Body of pancreas (tissue), 4 donors: ENCODE measurements at regions not wholly inside any gene's neighbourhood (a gene's known extent, or its start where the extent isn't known, plus 50 kb on each side); places are given as distances from the start of the nearest gene placed in this dataset.
"Not testable (repeated sequence)": the region's sequence is repeated elsewhere in the genome, so short reads cannot be mapped to it uniquely, and the experiment has no call there.

Source experiments
- ATAC-seq: fragments of 150-250 bp; one replicate; pipeline ENCODE4 v1.9.1; 2016
- DNase-seq, 4 donors: peaks; one replicate each; pipeline ENCODE4 v3.0.0-alpha.2; 2019
- H3K27ac ChIP-seq, 4 donors: fragments of 200-600 bp; sonication (generic); 1 replicate in 3 of 4; 2 replicates in 1 of 4; pipeline versions ENCODE4 v1.5.1 to v1.6.1; 2016 to 2019; ENCODE audit warnings: mild to moderate bottlenecking in 1 of 4, mixed read lengths in 1 of 4, moderate library complexity in 1 of 4
- H3K27me3 ChIP-seq, 2 donors: fragments of 200-600 bp; sonication (generic); one replicate each; pipeline ENCODE4 v1.6.0; 2016; ENCODE audit warnings: mild to moderate bottlenecking in 1 of 2
- H3K36me3 ChIP-seq, 2 donors: fragments of 200-600 bp; sonication (generic); replicated peaks in 1 of 2; 2 replicates each; pipeline ENCODE4 v1.5.1; 2016; ENCODE audit warnings: low read depth in 2 of 2; ENCODE audit not compliant: insufficient read depth in 1 of 2
- H3K4me1 ChIP-seq: fragments of 200-600 bp; sonication (generic); one replicate; pipeline ENCODE4 v1.6.0; 2016
- H3K4me3 ChIP-seq, 2 donors: fragments of 200-600 bp; sonication (generic); 1 replicate in 1 of 2; 2 replicates in 1 of 2; pipeline ENCODE4 v1.5.1; 2016 to 2019
- H3K9me3 ChIP-seq, 3 donors: fragments of 200-600 bp; sonication (generic); 1 replicate in 2 of 3; 2 replicates in 1 of 3; pipeline ENCODE4 v1.5.1; 2016
- POLR2A ChIP-seq, 3 donors: fragments of 450-650 bp; IDR thresholded peaks; one replicate each; pipeline ENCODE4 v1.6.1; 2016; ENCODE audit warnings: antibody characterized with exemption in 3 of 3, mild to moderate bottlenecking in 2 of 3
- WGBS, 2 donors: methylation state at CpG; one replicate each; pipeline ENCODE4 v1.1.5; 2017; 5-methylcytosine and 5-hydroxymethylcytosine counted together
- intact Hi-C: fragments of 100-400 bp; cut with DNase I; formaldehyde crosslinking; loops from one replicate; pipeline ENCODE4 v1.15.1; 2023
- TF ChIP-seq, protein P1 (sequence below), 7 experiments: fragments of 450-650 bp in 4 of 7; fragments of 200-600 bp in 3 of 7; sonication (generic) in 3 of 7; IDR thresholded peaks; one replicate each; pipeline ENCODE4 v1.5.1; 2016 to 2019; ENCODE audit warnings: antibody characterized with exemption in 7 of 7

DNA sequence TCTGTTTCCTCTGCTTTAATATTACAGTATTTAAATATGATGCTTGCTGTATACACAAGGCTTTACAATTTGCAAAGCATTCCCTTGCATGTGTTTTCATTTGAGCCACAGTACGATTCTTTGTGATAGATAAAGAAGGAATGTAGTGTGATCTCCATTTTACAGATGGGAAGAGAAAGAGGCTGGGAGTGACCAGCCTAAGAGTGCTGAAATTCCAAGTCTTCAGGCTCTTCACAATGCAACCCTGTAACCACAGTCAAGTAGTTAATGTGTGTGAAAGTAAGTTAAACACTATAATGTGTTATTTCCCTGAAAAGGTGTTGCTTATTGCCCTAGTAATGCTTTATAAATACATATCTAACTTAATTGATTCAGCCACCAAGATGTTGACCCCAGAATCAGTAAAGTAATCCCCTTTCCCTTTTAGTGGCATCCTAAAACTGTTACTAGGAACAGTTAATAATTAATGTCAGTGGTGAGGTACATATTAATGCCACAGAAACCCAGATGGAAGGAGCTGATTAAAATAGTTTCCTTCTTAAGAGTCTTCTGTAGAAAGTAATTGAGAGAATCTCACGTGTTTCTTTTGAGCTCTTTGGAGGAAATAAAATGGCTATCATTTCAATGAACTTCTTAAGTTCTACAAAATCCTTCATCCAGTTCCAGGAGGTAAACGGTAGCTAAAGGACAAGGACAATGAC is 110.4 kb downstream of the IL12A start:
- no peak for TF ChIP-seq POLR2A (IDR thresholded peaks at IDR 0.05)
- TF ChIP-seq, protein P1, sequence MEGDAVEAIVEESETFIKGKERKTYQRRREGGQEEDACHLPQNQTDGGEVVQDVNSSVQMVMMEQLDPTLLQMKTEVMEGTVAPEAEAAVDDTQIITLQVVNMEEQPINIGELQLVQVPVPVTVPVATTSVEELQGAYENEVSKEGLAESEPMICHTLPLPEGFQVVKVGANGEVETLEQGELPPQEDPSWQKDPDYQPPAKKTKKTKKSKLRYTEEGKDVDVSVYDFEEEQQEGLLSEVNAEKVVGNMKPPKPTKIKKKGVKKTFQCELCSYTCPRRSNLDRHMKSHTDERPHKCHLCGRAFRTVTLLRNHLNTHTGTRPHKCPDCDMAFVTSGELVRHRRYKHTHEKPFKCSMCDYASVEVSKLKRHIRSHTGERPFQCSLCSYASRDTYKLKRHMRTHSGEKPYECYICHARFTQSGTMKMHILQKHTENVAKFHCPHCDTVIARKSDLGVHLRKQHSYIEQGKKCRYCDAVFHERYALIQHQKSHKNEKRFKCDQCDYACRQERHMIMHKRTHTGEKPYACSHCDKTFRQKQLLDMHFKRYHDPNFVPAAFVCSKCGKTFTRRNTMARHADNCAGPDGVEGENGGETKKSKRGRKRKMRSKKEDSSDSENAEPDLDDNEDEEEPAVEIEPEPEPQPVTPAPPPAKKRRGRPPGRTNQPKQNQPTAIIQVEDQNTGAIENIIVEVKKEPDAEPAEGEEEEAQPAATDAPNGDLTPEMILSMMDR (IDR thresholded peaks at IDR 0.05) = no peak
- no peak for ATAC-seq
- Histone ChIP-seq H3K36me3 (no peaks in the 10 kb centered on the region), H3K4me3 (no peak overlapping the region), H3K4me1 (no peaks in the 10 kb centered on the region), H3K9me3 (no peaks in the 10 kb centered on the region), H3K27ac (no peak overlapping the region), H3K27me3 (no peaks in the 10 kb centered on the region)
- intact Hi-C loops = no loop called here
- 33 to 61% methylated on average over 3 of the region's 3 CpGs for WGBS, 2 donors
- no peak for DNase-seq

DNA sequence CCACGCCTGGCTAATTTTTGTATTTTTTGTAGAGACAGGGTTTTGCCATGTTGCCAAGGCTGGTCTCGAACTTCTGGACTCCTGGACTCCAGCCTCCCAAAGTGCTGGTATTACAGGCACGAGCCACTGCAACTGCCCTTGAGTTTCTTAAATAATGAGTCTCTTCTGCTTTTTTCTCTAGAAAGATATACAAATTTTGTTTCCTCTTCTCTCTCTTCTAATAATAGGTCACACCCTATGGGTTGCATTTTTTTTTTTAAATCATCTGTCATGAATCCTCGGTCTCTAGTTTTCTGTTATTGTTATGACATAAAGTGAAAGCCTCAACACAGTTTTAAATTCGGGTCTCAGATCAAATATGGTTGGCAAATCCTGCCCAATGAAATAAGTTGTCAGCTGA is 111.2 kb downstream of the IL12A start:
- H3K36me3 ChIP-seq = no peaks in the 10 kb centered on the region
- no peak for TF ChIP-seq POLR2A (IDR thresholded peaks at IDR 0.05)
- TF ChIP-seq, protein P1 (IDR thresholded peaks at IDR 0.05) = no peak
- 69 to 74% methylated on average over 5 of the region's 5 CpGs for WGBS, 2 donors
- H3K27ac ChIP-seq = no peak overlapping the region
- intact Hi-C loops = no loop called here
- DNase-seq (no peak), ATAC-seq (no peak)
- H3K4me3 ChIP-seq = no peak overlapping the region
- no peaks in the 10 kb centered on the region for H3K9me3 ChIP-seq
- H3K27me3 ChIP-seq = no peaks in the 10 kb centered on the region
- H3K4me1 ChIP-seq = no peaks in the 10 kb centered on the region

DNA sequence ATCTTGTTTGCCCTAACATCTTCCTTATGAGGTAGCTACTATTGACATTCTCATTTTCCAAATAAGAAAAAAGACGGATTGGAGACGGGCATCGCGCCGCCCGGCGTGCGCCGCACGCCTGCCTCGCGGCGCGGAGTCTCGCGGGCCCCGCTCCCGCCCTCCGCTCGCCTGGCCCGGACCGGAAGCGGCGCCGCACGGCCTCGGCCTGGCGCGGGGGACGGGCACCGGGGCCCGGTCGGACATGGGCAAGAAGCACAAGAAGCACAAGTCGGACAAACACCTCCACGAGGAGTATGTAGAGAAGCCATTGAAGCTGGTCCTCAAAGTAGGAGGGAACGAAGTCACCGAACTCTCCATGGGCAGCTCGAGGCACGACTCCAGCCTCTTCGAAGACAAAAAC is 112.0 kb downstream of the IL12A start:
- no peak overlapping the region for H3K27ac ChIP-seq
- no peak for DNase-seq
- no peaks in the 10 kb centered on the region for H3K4me1 ChIP-seq
- H3K27me3 ChIP-seq = no peaks in the 10 kb centered on the region
- no peaks in the 10 kb centered on the region for H3K36me3 ChIP-seq
- TF ChIP-seq, protein P1 (IDR thresholded peaks at IDR 0.05) = no peak
- no peak for TF ChIP-seq POLR2A (IDR thresholded peaks at IDR 0.05)
- intact Hi-C loops = no loop called here
- no peaks in the 10 kb centered on the region for H3K9me3 ChIP-seq
- WGBS, 2 donors = 90 to 94% methylated on average over 40 of the region's 40 CpGs
- no peak overlapping the region for H3K4me3 ChIP-seq
- ATAC-seq = no peak

DNA sequence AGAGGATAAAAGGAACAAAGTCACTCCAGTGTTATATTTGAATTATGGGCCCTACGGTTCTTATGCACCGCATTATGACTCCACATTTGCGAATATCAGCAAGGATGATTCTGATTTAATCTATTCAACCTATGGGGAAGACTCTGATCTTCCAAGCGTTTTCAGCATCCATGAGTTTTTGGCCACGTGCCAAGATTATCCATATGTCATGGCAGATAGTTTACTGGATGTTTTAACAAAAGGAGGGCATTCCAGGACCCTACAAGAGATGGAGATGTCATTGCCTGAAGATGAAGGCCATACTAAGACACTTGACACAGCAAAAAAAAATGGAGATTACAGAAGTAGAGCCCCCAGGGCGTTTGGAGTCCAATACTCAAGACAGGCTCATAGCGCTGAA is 113.4 kb downstream of the IL12A start:
- intact Hi-C loops, H3K4me1 ChIP-seq, ATAC-seq, H3K27me3 ChIP-seq, DNase-seq, H3K36me3 ChIP-seq, H3K4me3 ChIP-seq, H3K9me3 ChIP-seq, H3K27ac ChIP-seq: not testable (repeated sequence)
- WGBS, 2 donors = 71% methylated on average over 7 of the region's 7 CpGs

DNA sequence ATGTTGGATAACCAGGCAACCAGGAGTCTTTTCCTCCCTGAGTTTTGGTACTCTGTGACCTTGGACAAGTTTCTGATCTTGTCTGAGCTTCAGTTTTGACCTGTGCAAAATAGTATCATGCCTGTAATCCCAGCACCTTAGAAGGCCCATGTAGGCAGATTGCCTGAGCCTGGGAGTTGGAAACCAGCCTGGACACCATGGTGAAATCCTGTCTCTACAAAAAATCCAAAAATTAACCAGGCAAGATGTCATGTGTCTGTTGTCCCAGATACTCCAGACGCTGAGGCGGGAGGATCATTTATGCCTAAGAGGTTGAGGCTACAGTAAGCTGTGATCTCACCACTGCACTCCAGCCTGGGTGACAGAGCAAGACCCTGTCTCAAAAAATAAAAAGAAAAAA is 114.8 kb downstream of the IL12A start:
- Histone ChIP-seq H3K9me3 (no peaks in the 10 kb centered on the region), H3K27me3 (no peaks in the 10 kb centered on the region), H3K36me3 (no peaks in the 10 kb centered on the region), H3K4me1 (peaks cover 11% of the 10 kb centered on the region), H3K27ac (no peak overlapping the region), H3K4me3 (no peak overlapping the region)
- DNase-seq (no peak), ATAC-seq (no peak)
- intact Hi-C loops = no loop called here
- 89 to 96% methylated on average over 2 of the region's 2 CpGs for WGBS, 2 donors
- TF ChIP-seq POLR2A (IDR thresholded peaks at IDR 0.05) = no peak
